Activated naive CD4-positive, alpha-beta T cell (primary cell): ENCODE measurements at regions not wholly inside any gene's neighbourhood (a gene's known extent, or its start where the extent isn't known, plus 50 kb on each side); places are given as distances from the start of the nearest gene placed in this dataset.
"Not testable (repeated sequence)": the region's sequence is repeated elsewhere in the genome, so short reads cannot be mapped to it uniquely, and the experiment has no call there.

ENCODE experiments used
- DNase-seq, 4 experiments: peaks; one replicate each; lab custom pipeline; 2025; lab: John Stamatoyannopoulos, UW

DNA sequence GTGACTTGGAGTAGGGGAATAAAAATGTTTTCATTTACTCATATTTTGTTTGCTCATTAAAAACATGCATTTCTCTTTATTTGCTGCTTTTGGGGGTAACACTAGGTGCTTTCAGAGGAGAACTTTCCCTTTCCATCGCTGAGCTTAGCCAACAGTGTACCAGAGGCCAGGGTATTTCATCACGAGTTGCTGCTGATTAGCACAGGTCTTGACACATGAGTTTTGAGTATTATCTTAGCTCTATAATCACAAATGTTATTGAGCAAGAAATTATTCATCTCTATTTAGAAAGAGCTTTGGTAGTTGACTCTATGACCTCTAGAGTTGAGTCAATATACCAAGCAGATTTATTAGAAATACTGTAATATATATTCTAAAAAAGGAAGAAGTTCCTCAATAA lies 375.9 kb downstream of the NXPH1 start:
- DNase-seq: no peak

DNA sequence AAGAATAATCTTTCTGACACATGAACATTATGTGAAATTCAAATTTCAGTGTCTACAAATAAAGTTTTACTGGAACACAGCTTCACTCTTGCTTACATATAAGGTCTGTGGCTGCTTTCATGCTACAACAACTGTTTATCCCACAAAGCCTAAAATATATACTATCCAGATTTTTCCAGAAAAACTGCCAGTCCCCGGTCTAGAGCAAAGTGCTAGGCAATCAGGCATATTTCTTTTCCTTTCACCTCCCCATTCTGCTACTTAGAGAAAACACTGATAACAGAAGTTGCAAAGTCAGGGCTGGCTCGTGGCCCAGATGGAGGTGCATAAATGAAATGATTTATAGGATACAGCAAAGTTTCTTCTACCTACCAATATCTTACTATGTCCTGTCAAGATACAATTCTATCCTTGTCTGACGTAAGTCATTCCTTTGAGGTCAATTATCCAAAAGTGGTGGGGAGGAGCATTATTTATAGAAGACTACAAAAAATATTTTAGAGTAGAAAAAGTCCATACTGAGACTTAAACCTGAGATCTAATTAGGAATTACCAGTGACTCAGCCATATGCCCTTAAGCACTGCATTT lies 384.1 kb downstream of the NXPH1 start:
- DNase-seq: no peak

DNA sequence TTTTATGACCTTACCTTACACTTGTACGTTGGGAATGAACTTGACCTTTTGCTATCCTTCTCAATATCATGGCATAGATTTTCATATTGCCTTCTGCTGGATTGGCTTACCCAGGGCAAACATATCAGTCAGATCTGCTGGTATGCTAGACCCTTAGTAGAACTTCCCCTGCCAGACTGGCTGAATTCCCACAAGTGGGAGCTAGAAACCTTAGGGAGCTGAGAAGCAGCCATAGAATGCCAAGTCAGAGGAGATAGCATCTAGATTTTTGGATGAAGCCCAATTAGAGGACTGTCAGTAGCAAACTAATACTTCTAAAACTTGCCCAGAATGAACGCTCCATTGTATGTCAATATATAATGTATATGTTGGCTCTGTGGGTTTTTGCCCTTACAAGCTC lies 385.0 kb downstream of the NXPH1 start:
- DNase-seq: no peak

DNA sequence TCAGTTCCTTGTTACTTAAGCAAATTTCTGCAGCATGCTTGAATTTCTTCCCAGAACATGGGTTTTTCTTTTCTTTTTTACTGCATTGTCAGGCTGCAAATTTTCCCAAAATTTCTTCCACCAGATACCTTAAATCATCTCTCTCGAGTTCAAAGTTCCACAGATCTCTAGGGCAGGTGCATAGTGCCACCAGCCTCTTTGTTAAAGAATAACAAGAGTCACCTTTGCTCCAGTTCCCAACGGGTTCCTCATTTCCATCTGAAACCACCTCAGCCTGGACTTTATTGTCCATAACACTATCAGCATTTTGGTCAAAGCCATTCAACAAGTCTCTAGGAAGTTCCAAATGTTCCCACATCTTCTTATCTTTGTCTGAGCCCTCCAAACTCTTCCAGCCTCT lies 389.2 kb downstream of the NXPH1 start:
- DNase-seq: no peak

DNA sequence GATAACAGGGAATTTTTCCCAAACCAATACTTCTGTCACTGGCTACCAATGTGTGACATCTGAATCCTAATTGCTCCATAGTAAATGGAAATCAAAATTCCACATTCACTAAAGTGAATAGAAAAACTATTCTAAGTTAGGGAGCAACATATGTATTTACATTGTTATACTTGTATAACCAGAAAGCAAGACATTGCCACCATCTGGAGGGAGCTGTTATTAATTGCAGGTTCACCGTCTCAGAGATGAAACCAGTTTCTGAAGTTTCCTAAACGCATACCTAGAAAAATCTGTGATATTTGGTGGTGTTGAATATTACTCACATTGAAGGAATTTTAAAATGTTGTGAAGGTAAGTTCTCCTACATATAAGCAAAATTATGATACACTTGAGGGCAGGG lies 390.1 kb downstream of the NXPH1 start:
- DNase-seq: no peak

DNA sequence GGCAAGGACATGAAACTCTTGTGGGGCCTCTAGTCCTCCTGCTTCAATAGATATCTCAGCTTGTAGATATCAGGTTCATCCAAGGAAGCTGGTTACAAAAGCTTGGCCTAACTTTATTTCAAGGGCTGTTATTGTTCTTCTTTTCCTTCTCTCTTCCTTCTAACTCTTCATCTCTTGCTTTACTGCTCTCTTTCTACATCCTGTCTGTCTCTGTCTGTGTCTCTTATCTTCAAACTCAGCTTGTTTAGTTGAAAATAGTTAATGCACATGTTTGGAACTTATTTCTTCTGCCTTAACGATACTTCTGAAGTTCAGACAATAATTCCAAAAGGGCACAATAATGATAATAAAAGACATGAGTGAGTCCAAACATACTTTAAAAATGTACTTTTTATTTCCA lies 393.9 kb downstream of the NXPH1 start:
- DNase-seq: no peak

DNA sequence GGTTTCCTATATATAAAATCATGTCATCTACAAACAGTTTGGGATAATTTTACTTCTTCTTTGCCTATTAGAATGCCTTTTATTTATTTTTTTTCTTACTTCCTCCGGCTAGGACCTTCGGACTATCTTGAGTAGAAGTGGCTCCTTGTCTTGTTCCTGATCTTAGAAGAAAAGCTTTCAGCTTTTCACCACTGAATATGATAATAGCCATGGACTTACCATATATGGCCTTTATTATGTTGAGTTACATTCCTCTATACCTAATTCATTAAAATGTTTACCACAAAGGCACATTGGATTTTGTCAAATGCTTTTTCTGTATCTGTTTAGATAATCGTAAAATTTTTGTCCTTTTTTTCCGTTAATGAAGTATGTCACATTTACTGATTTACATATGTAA lies 395.7 kb downstream of the NXPH1 start:
- DNase-seq: no peak

DNA sequence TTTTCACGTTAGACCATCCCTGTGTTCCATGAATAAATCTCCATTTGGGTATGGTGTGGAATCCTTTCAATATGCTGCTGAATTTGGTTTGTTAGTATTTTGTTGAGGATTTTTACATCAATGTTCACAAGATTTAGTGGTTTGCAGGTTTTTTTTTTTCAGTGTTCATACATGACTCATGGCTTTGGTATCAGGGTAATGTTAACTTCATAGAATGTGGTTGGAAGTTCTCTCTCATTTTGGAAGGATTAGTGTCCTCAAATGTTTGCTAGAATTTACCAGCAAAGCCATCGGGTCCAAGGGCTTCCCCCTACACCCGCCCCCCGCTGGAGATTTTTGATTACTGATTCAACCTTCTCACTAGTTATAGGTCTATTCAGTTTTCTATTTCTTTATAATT lies 398.0 kb downstream of the NXPH1 start:
- DNase-seq: no peak

DNA sequence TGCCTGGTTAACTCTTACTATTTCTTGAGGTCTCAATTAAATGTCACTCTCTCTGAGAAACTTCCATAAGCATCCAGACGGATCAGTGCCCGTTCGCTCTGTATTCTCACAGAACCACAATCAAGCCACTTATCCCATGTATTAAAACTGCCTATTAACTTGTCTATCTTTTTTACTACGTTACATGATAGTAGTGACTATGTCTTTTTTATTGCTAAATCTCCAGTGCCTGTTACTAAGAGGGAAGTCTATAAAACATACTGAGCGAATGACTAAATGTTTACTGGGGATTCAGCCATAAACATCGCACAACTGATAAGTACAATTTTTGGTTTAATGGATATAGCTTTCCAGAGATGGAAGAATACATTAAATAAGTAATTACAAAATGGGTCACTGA lies 399.9 kb downstream of the NXPH1 start:
- no peak for DNase-seq

DNA sequence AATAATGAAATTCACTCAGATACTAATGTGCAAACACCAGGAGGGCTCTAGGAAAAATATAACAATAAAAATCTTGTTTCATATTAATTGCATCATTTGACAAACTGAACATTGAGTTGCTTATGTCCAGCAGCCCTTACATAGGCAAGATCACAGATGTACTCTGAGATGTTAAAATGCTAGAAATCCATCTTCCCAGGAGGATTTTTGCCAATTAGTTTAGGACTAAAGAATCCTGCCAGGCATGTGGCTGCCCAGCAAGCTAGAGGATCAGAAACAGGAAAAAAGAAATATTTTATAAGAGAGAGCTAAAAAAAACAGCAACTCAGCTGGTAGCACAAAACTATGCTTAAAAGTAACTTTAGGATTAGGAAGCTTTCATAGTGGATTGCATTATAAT lies 407.8 kb downstream of the NXPH1 start:
- DNase-seq: no peak

DNA sequence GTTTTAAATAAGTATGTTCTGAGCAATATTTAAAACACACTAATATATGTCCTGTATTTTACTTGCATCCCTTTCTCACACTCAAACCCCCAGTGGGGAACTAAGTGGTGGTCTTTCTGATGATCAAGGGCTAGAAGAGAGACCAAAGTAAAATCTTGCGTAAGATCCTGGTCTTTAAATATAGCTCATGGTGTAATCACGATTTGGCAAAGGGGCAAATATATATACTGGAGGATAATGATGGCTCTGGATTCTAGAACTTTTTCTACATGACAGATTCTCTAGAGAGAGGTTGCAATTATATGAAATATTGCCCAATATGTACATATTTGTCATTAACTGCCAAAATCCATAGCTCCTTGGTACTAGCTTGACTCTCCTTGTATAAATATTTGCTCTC lies 438.3 kb downstream of the NXPH1 start:
- DNase-seq: no peak

DNA sequence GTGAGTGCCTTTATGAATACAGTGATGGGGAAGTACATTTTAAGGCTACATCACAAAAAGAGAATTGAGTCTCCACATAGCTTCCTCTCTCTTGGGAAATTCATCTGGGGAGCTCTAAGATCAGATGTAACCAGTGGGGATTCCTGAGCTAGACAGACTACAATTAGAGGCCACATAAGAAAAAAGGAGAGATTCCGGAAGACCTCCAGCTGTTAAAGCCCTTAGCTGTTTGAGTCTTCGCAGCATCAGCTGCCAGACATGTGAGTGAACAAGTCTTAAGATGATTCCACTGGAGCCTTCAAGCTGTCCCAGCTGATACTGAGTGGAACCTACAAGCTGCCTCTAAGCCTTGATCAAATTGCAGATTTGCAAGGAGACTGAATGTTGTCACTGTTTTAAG lies 448.5 kb downstream of the NXPH1 start:
- no peak for DNase-seq

DNA sequence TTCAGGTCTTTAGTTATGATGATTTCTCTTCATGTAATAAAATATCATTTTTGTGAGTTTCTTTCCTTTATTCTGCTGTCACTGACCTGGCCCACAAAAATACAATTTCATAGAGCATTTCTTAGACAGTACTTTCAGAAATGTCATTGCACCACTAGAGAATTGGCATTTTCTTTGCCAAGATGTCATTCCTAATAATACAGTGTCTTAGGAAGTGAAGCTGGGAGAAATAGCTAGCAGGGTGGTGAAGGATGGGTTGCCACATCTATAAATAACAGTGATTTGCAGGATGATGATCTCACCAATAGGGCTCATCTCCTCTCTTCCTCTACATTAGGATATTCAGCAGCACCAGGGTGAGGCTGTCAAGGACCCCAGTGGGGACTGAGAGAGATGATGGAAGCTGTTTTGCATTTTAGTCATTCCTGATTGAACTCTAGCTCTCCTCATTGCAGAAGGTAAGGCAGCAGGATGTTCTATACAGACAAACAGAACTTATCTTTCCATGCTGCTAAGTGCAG lies 452.1 kb downstream of the NXPH1 start:
- DNase-seq: no peak

DNA sequence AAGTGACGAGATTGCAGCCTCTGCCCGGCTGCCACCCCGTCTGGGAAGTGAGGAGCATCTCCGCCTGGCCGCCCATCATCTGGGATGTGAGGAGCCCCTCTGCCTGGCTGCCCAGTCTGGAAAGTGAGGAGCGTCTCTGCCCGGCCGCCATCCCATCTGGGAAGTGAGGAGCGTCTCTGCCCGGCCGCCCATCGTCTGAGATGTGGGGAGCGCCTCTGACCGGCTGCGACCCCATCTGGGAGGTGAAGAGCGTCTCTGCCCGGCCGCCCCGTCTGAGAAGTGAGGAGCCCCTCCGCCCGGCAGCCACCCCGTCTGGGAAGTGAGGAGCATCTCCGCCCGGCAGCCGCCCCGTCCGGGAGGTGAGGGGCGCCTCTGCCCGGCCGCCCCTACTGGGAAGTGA lies 456.9 kb downstream of the NXPH1 start:
- not testable (repeated sequence) for DNase-seq

DNA sequence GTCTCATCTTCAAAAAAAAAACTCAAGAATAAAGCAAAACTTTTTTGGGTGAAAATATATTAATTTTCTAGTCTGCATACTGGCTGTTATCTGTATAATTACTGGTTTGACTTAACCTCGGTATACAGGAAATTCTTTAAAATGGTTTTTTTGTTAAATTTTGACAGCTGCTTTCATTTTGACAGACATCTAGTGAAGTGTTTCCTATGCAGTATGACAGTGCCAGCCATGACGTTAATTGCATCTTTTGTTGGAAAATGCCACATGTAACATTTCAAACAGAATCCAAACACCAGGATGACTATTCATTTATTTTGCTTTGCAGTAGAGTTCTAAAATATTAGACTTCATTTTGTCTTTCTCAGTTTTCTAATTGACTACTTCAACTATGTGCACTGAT lies 460.4 kb downstream of the NXPH1 start:
- no peak for DNase-seq

DNA sequence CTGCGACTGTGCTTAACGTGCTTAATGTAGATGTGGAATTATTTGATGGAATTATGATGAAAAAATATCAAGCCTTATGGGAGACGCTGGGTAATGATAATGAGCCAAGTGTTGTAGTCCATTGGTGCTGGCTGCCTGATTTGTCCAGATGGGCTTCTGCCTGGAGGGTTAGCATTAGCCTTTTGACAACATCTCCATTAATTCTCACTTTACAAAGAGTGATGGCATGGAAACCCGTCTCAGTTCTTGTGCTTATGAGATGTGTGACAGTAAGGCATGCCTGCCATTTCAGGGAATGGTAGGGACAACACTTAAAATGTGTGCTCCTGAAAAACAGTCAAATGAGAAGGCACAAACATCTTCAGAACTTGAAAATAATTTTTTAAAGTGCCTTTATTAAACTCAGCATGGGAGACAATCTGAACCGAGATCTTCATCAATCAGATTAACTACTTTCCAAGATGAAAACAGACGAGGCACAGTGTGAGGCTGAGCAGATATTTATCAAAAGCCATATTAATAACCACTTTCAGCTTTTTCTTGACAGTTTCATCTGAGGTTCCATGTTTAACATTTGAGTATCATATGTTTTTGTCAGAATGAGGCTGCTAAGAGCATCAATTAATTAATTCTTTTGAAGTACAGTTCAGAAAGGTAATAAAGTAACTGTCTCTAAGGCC lies 473.1 kb downstream of the NXPH1 start:
- DNase-seq: no peak

DNA sequence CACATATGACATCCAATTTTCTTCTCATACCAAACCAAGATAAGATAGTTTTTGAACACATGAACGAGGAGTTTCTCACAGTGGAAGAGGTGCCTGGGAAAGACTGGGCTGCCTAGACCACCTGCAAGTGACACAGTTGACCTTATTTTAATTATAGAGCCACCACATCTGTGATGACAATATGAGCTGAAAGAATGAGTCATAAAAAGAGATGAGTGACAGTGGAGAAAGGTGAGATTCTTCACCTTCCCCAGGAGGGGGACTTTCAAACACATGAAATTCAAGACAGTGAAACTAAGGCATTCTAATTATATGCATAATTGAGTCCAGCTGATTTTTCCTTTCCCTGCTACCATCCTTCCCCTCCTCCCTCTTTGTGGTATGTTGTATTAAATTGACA lies 475.5 kb downstream of the NXPH1 start:
- DNase-seq: no peak

DNA sequence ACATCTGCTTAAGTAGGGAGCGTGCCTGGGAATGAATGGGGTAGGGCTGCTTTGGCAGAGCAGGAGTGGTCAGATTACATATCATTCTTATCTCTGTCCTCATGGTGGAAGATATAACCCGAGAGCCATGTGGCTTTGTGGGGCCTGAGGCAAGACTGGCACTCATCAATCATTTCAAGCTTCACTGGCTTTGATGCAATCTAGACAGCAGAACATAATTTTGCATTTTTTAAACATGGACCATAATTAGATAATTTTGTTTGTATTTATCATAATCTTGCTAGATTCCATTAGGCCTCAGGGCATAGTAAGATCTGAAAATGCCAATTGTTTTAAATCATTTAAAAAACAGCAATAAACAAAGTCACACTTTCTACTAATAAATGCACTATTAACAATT lies 480.3 kb downstream of the NXPH1 start:
- no peak for DNase-seq

DNA sequence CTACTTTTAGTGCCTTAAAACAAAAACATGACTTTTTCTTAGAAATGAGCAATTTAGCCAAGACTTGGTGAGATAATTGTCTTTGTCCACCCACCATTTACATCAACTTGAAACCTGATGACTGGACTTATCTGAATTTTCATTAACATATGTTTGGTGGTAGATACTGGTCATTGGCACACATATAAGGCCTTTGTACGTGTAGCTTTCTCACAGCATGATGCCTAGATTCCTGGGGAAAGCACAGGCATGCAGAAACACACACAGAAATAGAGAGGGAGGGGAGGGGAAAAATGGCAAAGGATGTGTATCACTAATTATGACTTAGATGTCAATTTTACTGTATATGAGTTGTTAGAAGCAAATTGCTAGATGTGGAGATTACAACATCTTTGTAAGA lies 488.4 kb downstream of the NXPH1 start:
- no peak for DNase-seq

DNA sequence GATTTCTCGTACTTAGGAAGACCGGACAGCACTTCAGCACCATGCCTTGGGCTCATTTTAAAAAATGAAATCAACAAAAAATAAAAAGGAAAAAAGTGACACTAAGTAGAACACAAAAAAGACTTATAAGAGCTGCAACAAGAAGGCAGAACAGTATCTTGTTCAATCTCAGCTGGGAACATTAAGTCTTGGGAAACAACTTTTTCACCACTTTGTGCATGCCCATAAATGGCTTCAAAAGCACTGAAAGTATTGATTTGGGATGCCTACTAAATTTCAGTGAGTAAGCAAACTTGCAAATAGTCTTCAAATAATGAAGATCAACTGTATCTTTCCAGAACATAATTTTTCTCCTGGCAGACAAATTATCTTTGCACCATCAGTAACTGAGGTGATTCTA lies 489.3 kb downstream of the NXPH1 start:
- DNase-seq: no peak

DNA sequence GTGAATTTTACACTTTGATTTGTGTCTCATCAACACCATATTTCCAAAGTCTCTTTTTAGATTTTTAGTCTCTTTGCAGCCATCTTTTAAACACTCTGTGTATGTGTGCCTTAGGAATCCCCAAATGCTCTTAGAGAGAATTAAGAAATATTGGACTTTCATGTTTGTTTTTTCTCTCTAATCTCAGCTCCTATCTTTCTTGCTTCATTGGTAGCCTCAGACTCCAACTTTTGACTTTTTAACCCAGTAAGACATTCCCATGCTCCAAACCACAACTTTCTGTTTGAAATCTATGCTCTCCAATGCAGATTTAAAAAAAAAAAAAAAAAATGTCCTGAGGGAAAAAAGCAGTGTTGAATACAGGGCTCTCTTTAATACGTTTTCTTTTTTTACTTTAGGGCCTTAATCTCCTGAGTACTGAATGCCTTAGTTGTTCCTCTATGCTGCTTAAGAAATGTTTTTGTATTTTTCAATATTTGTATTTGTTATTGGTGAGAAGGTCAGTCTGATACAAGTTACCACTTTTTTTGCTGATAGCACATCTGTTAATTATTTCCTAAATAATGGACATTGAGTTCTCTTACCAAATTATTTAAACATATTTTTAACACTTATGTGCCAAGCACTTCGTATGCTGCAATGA lies 489.9 kb downstream of the NXPH1 start:
- no peak for DNase-seq

DNA sequence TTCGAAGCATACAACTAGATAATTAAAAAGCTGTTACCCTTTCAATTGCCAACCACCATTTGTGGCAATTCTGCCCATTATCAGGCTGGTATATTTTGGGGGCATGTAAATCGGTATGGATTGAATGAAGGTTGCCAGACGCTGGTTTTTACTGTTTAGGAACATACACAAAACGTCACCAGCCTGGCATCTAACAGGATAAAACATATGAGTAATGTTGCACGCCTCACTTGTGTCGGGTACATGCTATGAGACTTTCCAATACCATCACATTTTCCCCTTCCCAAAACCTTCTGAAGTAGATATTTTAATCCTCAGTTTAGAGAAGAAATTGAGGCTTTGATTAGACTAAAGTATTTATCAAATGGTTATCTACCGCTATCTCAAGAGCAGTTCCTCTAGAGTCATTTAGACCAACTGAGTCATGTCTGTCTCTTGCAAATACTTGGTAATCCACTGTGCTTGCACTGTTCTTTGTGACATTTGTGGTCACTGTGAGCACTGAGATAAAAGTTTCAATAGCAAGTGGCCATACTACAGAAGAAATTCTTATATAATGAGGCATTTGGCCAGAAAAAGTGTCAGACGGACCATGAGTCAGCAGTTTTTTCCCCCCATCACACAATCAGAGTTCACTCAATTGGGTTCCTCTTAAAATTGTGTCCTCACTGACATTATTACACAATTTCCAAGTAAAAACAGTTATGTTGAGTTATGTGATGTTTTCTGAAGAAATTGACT lies 498.7 kb downstream of the NXPH1 start:
- DNase-seq: no peak

DNA sequence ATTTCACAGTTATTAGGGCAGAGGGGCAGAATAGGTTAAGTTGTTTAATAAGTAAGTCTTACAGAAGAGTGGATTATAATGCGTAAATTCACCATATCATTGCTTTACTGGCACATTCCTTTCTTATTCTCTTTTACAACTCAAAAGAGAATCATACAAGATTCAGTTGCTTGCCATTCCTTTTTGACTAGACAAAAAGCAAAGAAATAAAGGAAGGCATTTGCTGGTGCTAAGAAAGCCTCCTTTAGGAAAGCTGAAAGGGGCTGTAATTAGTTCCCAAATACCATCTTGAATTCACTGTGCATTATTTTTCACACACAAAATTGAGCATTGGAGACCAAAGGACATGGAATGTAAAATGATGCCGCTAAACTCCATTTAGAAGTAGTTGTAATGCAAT lies 499.3 kb downstream of the NXPH1 start:
- DNase-seq: no peak
